ENCODE measurements at regions not wholly inside any gene's neighbourhood (a gene's known extent, or its start where the extent isn't known, plus 50 kb on each side); places are given as distances from the start of the nearest gene placed in this dataset.
"Not testable (repeated sequence)": the region's sequence is repeated elsewhere in the genome, so short reads cannot be mapped to it uniquely, and the experiment has no call there.

DNA sequence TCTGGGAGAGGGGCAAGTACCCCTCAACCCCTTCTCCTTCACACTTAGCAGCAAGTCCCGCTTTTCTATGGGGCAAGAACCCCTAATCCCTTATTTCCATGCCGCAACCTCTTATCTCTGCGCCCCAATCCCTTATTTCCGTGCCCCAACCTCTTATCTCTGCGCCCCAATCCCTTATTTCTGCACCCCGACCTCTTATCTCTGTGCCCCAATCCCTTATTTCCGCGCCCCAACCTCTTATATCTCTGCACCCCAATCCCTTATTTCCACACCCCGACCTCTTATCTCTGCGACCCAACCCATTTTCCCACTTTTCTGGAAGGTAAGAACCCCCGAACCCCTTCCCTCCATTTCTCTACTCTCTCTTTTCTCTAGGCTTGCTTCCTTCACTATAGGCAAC lies 95.6 kb upstream of the RAB4A start:
- TF ChIP-seq, protein P1, sequence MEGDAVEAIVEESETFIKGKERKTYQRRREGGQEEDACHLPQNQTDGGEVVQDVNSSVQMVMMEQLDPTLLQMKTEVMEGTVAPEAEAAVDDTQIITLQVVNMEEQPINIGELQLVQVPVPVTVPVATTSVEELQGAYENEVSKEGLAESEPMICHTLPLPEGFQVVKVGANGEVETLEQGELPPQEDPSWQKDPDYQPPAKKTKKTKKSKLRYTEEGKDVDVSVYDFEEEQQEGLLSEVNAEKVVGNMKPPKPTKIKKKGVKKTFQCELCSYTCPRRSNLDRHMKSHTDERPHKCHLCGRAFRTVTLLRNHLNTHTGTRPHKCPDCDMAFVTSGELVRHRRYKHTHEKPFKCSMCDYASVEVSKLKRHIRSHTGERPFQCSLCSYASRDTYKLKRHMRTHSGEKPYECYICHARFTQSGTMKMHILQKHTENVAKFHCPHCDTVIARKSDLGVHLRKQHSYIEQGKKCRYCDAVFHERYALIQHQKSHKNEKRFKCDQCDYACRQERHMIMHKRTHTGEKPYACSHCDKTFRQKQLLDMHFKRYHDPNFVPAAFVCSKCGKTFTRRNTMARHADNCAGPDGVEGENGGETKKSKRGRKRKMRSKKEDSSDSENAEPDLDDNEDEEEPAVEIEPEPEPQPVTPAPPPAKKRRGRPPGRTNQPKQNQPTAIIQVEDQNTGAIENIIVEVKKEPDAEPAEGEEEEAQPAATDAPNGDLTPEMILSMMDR (IDR thresholded peaks at IDR 0.05), result not testable (repeated sequence)
- not testable (repeated sequence) for TF ChIP-seq EP300 (IDR thresholded peaks at IDR 0.05)

Data from ovary (tissue), 3 donors.